Ovary (tissue), 7 donors: ENCODE measurements at regions not wholly inside any gene's neighbourhood (a gene's known extent, or its start where the extent isn't known, plus 50 kb on each side); places are given as distances from the start of the nearest gene placed in this dataset. TPM values are rescaled to one million over a fixed set of nuclear protein-coding genes. Genes with fewer than 3 reads are reported as not detected.

Experiments used
- DNase-seq, 5 donors: peaks; one replicate each; pipeline ENCODE4 v3.0.0-alpha.2; 2019 to 2020
- H3K27ac ChIP-seq, 2 donors: fragments of 200-600 bp; one replicate each; pipeline versions ENCODE4 v1.5.1 to v1.8.0; 2019 to 2022
- H3K27me3 ChIP-seq: fragments of 200-600 bp; one replicate; pipeline ENCODE4 v1.8.0; 2022
- H3K36me3 ChIP-seq: fragments of 200-600 bp; sonication (generic); one replicate; pipeline ENCODE4 v1.5.1; 2019
- H3K4me1 ChIP-seq: one replicate; pipeline ENCODE4 v1.8.1; 2013; ENCODE audit warnings: mild to moderate bottlenecking, moderate library complexity; ENCODE audit not compliant: insufficient read depth
- H3K4me3 ChIP-seq: fragments of 200-600 bp; sonication (generic); one replicate; pipeline ENCODE4 v1.5.1; 2017
- H3K9me3 ChIP-seq, 2 donors: fragments of 200-600 bp in 1 of 2; sonication (generic) in 1 of 2; one replicate each; pipeline versions ENCODE4 v1.5.1 to v1.8.1; 2013 to 2019; ENCODE audit warnings: mild to moderate bottlenecking in 1 of 2, moderate library complexity in 1 of 2
- CTCF ChIP-seq, 3 donors: fragments of 450-650 bp in 2 of 3; fragments of 200-600 bp in 1 of 3; IDR thresholded peaks; one replicate each; pipeline versions ENCODE4 v1.5.1 to v1.8.0; 2016 to 2022; ENCODE audit warnings: antibody characterized with exemption in 3 of 3, mild to moderate bottlenecking in 1 of 3
- EP300 ChIP-seq: sonication (generic); formaldehyde crosslinking; IDR thresholded peaks from one replicate; pipeline ENCODE4 v1.6.1; 2017; ENCODE audit warnings: antibody characterized with exemption
- POLR2A ChIP-seq: fragments of 450-650 bp; IDR thresholded peaks from one replicate; pipeline ENCODE4 v1.6.1; 2017; ENCODE audit warnings: antibody characterized with exemption, mild to moderate bottlenecking, moderate library complexity
- WGBS, 3 donors: extraction: QIAGEN DNeasy Blood & Tissue Kit in 1 of 3; methylation state at CpG; one replicate each; pipeline versions ENCODE4 v1.1.5 to v1.1.7; 2013 to 2017; 5-methylcytosine and 5-hydroxymethylcytosine counted together
- intact Hi-C, 4 donors: fragments of 100-400 bp; cut with DNase I; formaldehyde crosslinking; loops; one replicate each; pipeline versions ENCODE4 v1.11.0 to v1.15.1; 2022 to 2023
- microRNA-seq, 3 donors: library from miRNA; unstranded; fragments of <30 nt; microRNA quantifications; one replicate each; pipeline versions ENCODE4 to v1.2.0, GENCODE V29; 2019 to 2020
- small RNA-seq: library from RNA; depleted of rRNA; stranded (forward); fragments of <200 nt; gene quantifications from one replicate; pipeline ENCODE3, GENCODE V24; 2016
- donor health status: DM: no; HTN: no; CAD: no; lungs with moderate emphysema.
- donor health status: DM: no; HTN: no; CAD: no.
- donor health status: Bipolar disorder and iron deficiency.
- donor health status: DM: no; HTN: no; CAD: no.
- donor health status: DM: yes; HTN: yes; CAD: no.

GRCh38 chr14:28707814-28708213, 58.8 kb upstream of the FOXG1 start:
- no peaks in the 10 kb centered on the region for H3K4me1 ChIP-seq
- no peaks in the 10 kb centered on the region for H3K36me3 ChIP-seq
- DNase-seq: no peak
- H3K9me3 ChIP-seq: no peaks in the 10 kb centered on the region
- H3K27ac ChIP-seq: no peak overlapping the region
- no peaks in the 10 kb centered on the region for H3K27me3 ChIP-seq
- WGBS, 3 donors: 75 to 84% (median 76%) methylated on average over 2 of the region's 2 CpGs
- TF ChIP-seq EP300: no peak
- TF ChIP-seq CTCF (IDR thresholded peaks at IDR 0.05): no peak
- TF ChIP-seq POLR2A: no peak
- no peak overlapping the region for H3K4me3 ChIP-seq
- intact Hi-C loops: no loop called here

- no peak overlapping the region for H3K4me3 ChIP-seq
- no peak overlapping the region for H3K27ac ChIP-seq
- H3K27me3 ChIP-seq: no peaks in the 10 kb centered on the region
- H3K36me3 ChIP-seq: no peaks in the 10 kb centered on the region
- no peak for DNase-seq
- TF ChIP-seq EP300 (no peak), CTCF (IDR thresholded peaks at IDR 0.05) (no peak), POLR2A (no peak)
- 56 to 64% (median 58%) methylated on average over 2 of the region's 2 CpGs for WGBS, 3 donors
- H3K4me1 ChIP-seq: no peaks in the 10 kb centered on the region
- intact Hi-C loops: no loop called here
- H3K9me3 ChIP-seq: no peaks in the 10 kb centered on the region
Measured at GRCh38 chr14:28709571-28710305, 56.8 kb upstream of the FOXG1 start.

Small RNA genes in the stretch of these regions (microRNA-seq; reads per million reads assigned to microRNA genes)
- 0 reads per million in 3 donors for gene MIR3171
- 0 reads per million in 3 donors for gene MIR4307

Small RNA genes in the stretch of these regions (small RNA-seq; reads per million reads assigned to genes)
- not detected for gene EIF4A1P12
- gene MIR3171: not detected
- gene MIR4307: not detected
